ENCODE measurements at regions not wholly inside any gene's neighbourhood (a gene's known extent, or its start where the extent isn't known, plus 50 kb on each side); places are given as distances from the start of the nearest gene placed in this dataset.

DNA sequence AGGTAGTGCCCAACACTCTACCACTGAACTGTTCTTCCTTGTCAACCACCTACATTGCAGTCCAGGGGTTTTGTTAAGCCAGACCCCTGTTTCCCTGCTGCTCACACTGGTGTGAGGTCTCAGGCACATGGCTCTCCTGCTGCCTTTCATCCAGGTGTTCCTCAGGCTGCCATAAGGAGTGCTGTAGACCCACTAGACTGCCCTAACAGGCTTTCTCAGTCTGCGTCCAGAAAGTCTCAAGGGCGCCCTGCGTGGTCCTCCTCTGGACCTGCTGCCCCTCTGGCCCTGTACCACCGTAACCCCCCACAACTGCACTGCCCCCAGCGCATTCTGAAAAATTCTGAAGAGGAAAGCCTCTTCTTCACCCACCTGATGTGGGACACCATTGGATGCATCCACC is 225.7 kb upstream of the ANKRD30A start:
- TF ChIP-seq POLR2AphosphoS5 (IDR thresholded peaks at IDR 0.05; ENCODE audit: low read length): no peak
- TF ChIP-seq FOS (IDR thresholded peaks at IDR 0.05; ENCODE audit: borderline replicate concordance, extremely low read depth, insufficient read length): no peak
- no peak for TF ChIP-seq IRF3 (IDR thresholded peaks at IDR 0.05)
- TF ChIP-seq, protein P1, sequence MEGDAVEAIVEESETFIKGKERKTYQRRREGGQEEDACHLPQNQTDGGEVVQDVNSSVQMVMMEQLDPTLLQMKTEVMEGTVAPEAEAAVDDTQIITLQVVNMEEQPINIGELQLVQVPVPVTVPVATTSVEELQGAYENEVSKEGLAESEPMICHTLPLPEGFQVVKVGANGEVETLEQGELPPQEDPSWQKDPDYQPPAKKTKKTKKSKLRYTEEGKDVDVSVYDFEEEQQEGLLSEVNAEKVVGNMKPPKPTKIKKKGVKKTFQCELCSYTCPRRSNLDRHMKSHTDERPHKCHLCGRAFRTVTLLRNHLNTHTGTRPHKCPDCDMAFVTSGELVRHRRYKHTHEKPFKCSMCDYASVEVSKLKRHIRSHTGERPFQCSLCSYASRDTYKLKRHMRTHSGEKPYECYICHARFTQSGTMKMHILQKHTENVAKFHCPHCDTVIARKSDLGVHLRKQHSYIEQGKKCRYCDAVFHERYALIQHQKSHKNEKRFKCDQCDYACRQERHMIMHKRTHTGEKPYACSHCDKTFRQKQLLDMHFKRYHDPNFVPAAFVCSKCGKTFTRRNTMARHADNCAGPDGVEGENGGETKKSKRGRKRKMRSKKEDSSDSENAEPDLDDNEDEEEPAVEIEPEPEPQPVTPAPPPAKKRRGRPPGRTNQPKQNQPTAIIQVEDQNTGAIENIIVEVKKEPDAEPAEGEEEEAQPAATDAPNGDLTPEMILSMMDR (IDR thresholded peaks at IDR 0.05 in 2 of 3, conservative IDR thresholded peaks at IDR 0.05 in 1 of 3; ENCODE audit: control insufficient read depth in 2 of 3, extremely low read depth in 1 of 3, insufficient read depth in 1 of 3, low read depth in 3 of 3, low read length in 3 of 3): no peak
- TF ChIP-seq, protein P2, sequence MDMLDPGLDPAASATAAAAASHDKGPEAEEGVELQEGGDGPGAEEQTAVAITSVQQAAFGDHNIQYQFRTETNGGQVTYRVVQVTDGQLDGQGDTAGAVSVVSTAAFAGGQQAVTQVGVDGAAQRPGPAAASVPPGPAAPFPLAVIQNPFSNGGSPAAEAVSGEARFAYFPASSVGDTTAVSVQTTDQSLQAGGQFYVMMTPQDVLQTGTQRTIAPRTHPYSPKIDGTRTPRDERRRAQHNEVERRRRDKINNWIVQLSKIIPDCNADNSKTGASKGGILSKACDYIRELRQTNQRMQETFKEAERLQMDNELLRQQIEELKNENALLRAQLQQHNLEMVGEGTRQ (IDR thresholded peaks at IDR 0.05; ENCODE audit: borderline replicate concordance, low read depth, low read length): no peak
- TF ChIP-seq POLR2A (IDR thresholded peaks at IDR 0.05; ENCODE audit: low read depth, low read length): no peak
- no peak for TF ChIP-seq RAD21 (IDR thresholded peaks at IDR 0.05; ENCODE audit: insufficient read depth, low read depth, low read length)
